ENCODE measurements at regions not wholly inside any gene's neighbourhood (a gene's known extent, or its start where the extent isn't known, plus 50 kb on each side); places are given as distances from the start of the nearest gene placed in this dataset.

GRCh38 chr9:88046542-88046941 lies 72.2 kb upstream of the CDK20 start:
- TF ChIP-seq, protein P1, sequence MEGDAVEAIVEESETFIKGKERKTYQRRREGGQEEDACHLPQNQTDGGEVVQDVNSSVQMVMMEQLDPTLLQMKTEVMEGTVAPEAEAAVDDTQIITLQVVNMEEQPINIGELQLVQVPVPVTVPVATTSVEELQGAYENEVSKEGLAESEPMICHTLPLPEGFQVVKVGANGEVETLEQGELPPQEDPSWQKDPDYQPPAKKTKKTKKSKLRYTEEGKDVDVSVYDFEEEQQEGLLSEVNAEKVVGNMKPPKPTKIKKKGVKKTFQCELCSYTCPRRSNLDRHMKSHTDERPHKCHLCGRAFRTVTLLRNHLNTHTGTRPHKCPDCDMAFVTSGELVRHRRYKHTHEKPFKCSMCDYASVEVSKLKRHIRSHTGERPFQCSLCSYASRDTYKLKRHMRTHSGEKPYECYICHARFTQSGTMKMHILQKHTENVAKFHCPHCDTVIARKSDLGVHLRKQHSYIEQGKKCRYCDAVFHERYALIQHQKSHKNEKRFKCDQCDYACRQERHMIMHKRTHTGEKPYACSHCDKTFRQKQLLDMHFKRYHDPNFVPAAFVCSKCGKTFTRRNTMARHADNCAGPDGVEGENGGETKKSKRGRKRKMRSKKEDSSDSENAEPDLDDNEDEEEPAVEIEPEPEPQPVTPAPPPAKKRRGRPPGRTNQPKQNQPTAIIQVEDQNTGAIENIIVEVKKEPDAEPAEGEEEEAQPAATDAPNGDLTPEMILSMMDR (IDR thresholded peaks at IDR 0.05), result no peak
- TF ChIP-seq POLR2A (IDR thresholded peaks at IDR 0.05), result no peak
